Transverse colon (tissue), 4 donors: ENCODE measurements at regions not wholly inside any gene's neighbourhood (a gene's known extent, or its start where the extent isn't known, plus 50 kb on each side); places are given as distances from the start of the nearest gene placed in this dataset.
A peak's percentile ranks its signal among the peaks of the same experiment; 100 is the strongest.

Experiments used
- DNase-seq: peaks from one replicate; pipeline ENCODE4 v3.0.0-alpha.2; 2019
- H3K27ac ChIP-seq, 4 donors: fragments of 200-600 bp; sonication (generic); 2 replicates each; pipeline ENCODE4 v1.5.1; 2016 to 2018; ENCODE audit warnings: inconsistent platforms in 4 of 4
- H3K27me3 ChIP-seq: fragments of 200-600 bp; sonication (generic); 2 replicates; pipeline ENCODE4 v1.5.1; 2017; ENCODE audit warnings: inconsistent platforms
- H3K36me3 ChIP-seq, 4 donors: fragments of 200-600 bp; sonication (generic); 2 replicates each; pipeline ENCODE4 v1.5.1; 2017 to 2019; ENCODE audit warnings: inconsistent platforms in 4 of 4
- H3K4me1 ChIP-seq, 4 donors: fragments of 200-600 bp; sonication (generic); 2 replicates each; pipeline ENCODE4 v1.5.1; 2017 to 2020; ENCODE audit warnings: inconsistent platforms in 4 of 4
- H3K4me3 ChIP-seq, 4 donors: fragments of 200-600 bp; sonication (generic); 1 replicate in 1 of 4; 2 replicates in 3 of 4; pipeline versions ENCODE4 v1.5.1 to v1.6.1; 2017 to 2019; ENCODE audit warnings: inconsistent platforms in 4 of 4
- H3K9me3 ChIP-seq, 2 donors: fragments of 200-600 bp; sonication (generic); 2 replicates each; pipeline ENCODE4 v1.5.1; 2017 to 2019; ENCODE audit warnings: inconsistent platforms in 2 of 2
- CTCF ChIP-seq, 5 experiments: fragments of 200-600 bp in 3 of 5; fragments of 450-650 bp in 2 of 5; sonication (generic) in 3 of 5; IDR thresholded peaks; 1 replicate in 2 of 5; 2 replicates in 3 of 5; pipeline ENCODE4 v1.5.1; 2016 to 2017; ENCODE audit warnings: antibody characterized with exemption in 5 of 5, inconsistent platforms in 3 of 5, mild to moderate bottlenecking in 2 of 5, moderate library complexity in 1 of 5
- EP300 ChIP-seq: sonication (generic); formaldehyde crosslinking; IDR thresholded peaks from one replicate; pipeline ENCODE4 v1.6.1; 2017; ENCODE audit warnings: antibody characterized with exemption, low read depth
- POLR2A ChIP-seq: fragments of 450-650 bp; IDR thresholded peaks from one replicate; pipeline ENCODE4 v1.6.1; 2016; ENCODE audit warnings: antibody characterized with exemption, mild to moderate bottlenecking, moderate library complexity
- POLR2AphosphoS5 ChIP-seq, 3 donors: sonication (generic); formaldehyde crosslinking; IDR thresholded peaks; one replicate each; pipeline ENCODE4 v1.6.1; 2016; ENCODE audit warnings: antibody characterized with exemption in 3 of 3
- WGBS, 2 donors: methylation state at CpG; one replicate each; pipeline ENCODE4 v1.1.5; 2018; ENCODE audit warnings: low coverage in 1 of 2; 5-methylcytosine and 5-hydroxymethylcytosine counted together
- in situ Hi-C, 4 donors: fragments of 200-750 bp; cut with MboI; loops; one replicate each; pipeline versions ENCODE4 v1.15.0 to v1.15.1; 2017; ENCODE audit warnings: low sequenced_read_pairs in 3 of 4, low pct_ligation_motif_present in 1 of 4, low pct_unique_long_range_greater_than_20kb in 1 of 4
- intact Hi-C: fragments of 100-400 bp; cut with DNase I; formaldehyde crosslinking; loops from one replicate; pipeline ENCODE4 v1.15.1; 2023; ENCODE audit warnings: low total_unique reads

DNA sequence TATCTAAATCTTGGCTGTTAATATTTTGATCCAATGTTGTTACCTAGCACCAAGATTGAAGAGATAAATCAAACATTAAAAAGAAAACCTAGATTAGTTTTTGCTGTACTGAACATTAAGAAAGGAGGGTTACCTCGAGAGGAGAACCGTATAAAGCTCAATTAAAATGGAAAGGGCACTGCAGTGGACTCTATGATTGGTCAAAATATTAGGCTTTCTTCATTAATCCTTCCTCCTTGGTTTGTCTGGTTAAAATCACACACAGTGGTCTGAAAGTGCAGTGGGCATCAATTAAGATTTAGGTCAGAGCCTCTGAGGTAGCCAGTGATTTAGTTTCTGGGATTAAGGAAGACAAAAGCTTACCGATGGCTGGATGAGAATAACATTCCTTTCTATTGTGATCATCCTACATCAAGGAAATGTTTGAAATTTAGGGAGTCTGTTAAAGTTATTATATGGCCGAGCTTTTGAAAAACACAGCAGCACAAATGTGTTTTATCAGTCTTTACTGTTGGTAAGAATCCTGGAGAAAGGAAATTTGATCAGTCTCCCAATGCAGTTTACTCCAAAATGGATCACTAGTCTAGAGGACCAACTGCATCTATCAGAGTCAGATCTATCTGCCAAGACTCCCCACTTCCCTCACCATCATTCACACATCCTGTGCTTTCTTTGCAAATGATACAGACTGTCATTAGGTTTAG, 134.6 kb upstream of the NEDD9 start:
- peak overlapping the region; percentile 36 to 62 (median 51) for H3K27ac ChIP-seq
- no peak for DNase-seq
- TF ChIP-seq POLR2A (no peak), CTCF (IDR thresholded peaks at IDR 0.05) (no peak), POLR2AphosphoS5 (IDR thresholded peaks at IDR 0.05) (no peak), EP300 (no peak)
- no peaks in the 10 kb centered on the region for H3K9me3 ChIP-seq
- in situ Hi-C loops, result no loop called here
- no peak overlapping the region for H3K4me3 ChIP-seq
- no peaks in the 10 kb centered on the region for H3K27me3 ChIP-seq
- 49 to 59% methylated on average over 4 of the region's 4 CpGs for WGBS, 2 donors
- H3K4me1 ChIP-seq, result peaks cover 7 to 27% (median 16%) of the 10 kb centered on the region in 4 donors
- H3K36me3 ChIP-seq, result no peaks in the 10 kb centered on the region
- intact Hi-C loops, result no loop called here

- peak overlapping the region; percentile 57 to 64 (median 61) for H3K27ac ChIP-seq
- no peaks in the 10 kb centered on the region for H3K9me3 ChIP-seq
- no peaks in the 10 kb centered on the region for H3K36me3 ChIP-seq
- no peak overlapping the region for H3K4me3 ChIP-seq
- WGBS, 2 donors, result 62 to 74% methylated on average over 5 to 7 of the region's 7 CpGs
- in situ Hi-C loops, result no loop called here
- no peak for TF ChIP-seq EP300
- TF ChIP-seq CTCF (IDR thresholded peaks at IDR 0.05), result no peak
- no peak for TF ChIP-seq POLR2AphosphoS5 (IDR thresholded peaks at IDR 0.05)
- no peak for TF ChIP-seq POLR2A
- DNase-seq, result no peak
- intact Hi-C loops, result no loop called here
- no peaks in the 10 kb centered on the region for H3K27me3 ChIP-seq
- H3K4me1 ChIP-seq, result peaks cover 7 to 27% (median 16%) of the 10 kb centered on the region in 4 donors
Observed at GRCh38 chr6:11366183-11366933, 133.9 kb upstream of the NEDD9 start.

DNA sequence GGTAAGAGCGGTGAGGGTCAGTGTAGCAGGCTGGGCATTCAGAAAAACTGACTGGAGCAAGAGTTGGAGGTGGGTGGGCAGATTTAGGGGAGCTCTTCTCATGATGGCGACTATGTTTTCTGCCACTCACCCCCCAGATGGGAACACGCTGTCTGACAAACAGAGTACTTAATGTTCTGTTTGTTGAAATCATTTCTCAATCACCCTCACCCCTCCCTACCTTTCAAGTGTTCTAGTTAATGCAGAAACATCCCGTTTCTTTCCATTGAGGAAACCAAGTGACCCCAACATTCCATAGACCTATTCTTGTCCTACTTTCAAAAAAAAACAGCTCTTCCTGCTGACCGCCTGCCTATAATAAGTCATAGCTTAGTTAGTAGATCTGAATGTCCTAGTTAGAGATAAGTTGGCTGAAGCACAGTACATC, 132.5 kb upstream of the NEDD9 start:
- H3K27ac ChIP-seq, result peak overlapping the region; percentile 37 to 64 (median 46)
- in situ Hi-C loops, result no loop called here
- peaks cover 7 to 27% (median 16%) of the 10 kb centered on the region in 4 donors for H3K4me1 ChIP-seq
- no peaks in the 10 kb centered on the region for H3K36me3 ChIP-seq
- H3K4me3 ChIP-seq, result no peak overlapping the region
- H3K9me3 ChIP-seq, result no peaks in the 10 kb centered on the region
- no peaks in the 10 kb centered on the region for H3K27me3 ChIP-seq
- TF ChIP-seq EP300, result peak; percentile 91
- no peak for TF ChIP-seq POLR2A
- TF ChIP-seq CTCF (IDR thresholded peaks at IDR 0.05), result no peak
- TF ChIP-seq POLR2AphosphoS5 (IDR thresholded peaks at IDR 0.05), result peak; percentile 19 to 81 (median 37)
- intact Hi-C loops, result no loop called here
- no peak for DNase-seq
- 86 to 90% methylated on average over 3 to 5 of the region's 5 CpGs for WGBS, 2 donors

- no peak overlapping the region for H3K4me3 ChIP-seq
- intact Hi-C loops, result no loop called here
- peaks cover 7 to 29% (median 18%) of the 10 kb centered on the region in 4 donors for H3K4me1 ChIP-seq
- H3K36me3 ChIP-seq, result no peaks in the 10 kb centered on the region
- TF ChIP-seq EP300 (no peak), POLR2AphosphoS5 (IDR thresholded peaks at IDR 0.05) (no peak), CTCF (IDR thresholded peaks at IDR 0.05) (no peak), POLR2A (no peak)
- no peaks in the 10 kb centered on the region for H3K27me3 ChIP-seq
- in situ Hi-C loops, result no loop called here
- 20 to 39% methylated on average over 1 to 2 of the region's 2 CpGs for WGBS, 2 donors
- DNase-seq, result no peak
- no peaks in the 10 kb centered on the region for H3K9me3 ChIP-seq
- H3K27ac ChIP-seq, result peak overlapping the region in 3 of 4 donors; percentile 1 to 52 (median 37)
Observed at GRCh38 chr6:11363881-11364576, 131.6 kb upstream of the NEDD9 start.
